ENCODE measurements at regions not wholly inside any gene's neighbourhood (a gene's known extent, or its start where the extent isn't known, plus 50 kb on each side); places are given as distances from the start of the nearest gene placed in this dataset.

DNA sequence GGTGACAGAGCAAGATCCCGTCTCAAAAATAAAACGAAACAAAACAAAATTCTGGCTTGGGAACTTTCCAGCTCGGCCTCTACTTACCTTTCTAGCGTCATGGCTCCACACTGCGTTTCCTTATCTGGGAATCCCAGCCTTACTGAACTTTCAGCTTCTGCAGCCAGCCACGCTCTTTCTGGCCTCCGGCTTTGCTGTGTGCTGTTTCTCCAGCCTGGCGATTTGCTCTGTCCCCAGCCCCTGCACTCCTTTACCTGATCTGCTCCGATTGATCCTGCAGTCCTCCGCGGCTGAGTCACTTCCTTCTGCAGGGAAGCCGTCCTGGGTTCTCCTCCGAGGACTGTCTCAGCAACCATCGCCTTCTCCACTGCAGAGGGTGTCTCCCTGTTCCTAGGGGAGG, 71.0 kb upstream of the FAM171A1 start:
- H3K4me3 ChIP-seq (ENCODE audit: low read depth, low read length), result no peak overlapping the region

DNA sequence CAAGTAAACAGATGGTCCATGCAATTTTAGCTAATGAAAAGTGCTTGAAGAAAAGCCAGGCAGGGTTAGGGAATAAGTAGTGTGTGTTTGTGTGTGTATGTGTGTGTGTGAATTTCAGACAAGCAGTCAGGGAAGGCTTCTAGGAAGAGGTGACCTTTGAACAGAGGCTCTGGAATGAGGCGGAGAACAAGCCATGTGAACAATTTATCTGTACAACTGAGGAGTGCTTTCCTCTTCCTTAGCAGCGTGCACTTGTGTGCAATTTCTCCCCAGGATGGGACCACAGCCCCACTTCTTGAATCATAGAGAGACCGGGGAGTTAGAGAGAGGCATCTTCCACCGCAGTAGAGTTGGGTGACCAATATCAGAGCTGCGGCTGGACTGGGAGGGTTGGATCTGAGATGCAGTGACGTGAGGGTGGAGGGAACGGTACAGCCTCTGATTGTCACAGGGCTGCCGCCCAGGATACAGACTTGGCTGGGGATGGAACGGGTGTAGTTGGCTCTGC, 69.2 kb upstream of the FAM171A1 start:
- H3K4me3 ChIP-seq (ENCODE audit: low read depth, low read length), result no peak overlapping the region
- TF ChIP-seq, protein P1, sequence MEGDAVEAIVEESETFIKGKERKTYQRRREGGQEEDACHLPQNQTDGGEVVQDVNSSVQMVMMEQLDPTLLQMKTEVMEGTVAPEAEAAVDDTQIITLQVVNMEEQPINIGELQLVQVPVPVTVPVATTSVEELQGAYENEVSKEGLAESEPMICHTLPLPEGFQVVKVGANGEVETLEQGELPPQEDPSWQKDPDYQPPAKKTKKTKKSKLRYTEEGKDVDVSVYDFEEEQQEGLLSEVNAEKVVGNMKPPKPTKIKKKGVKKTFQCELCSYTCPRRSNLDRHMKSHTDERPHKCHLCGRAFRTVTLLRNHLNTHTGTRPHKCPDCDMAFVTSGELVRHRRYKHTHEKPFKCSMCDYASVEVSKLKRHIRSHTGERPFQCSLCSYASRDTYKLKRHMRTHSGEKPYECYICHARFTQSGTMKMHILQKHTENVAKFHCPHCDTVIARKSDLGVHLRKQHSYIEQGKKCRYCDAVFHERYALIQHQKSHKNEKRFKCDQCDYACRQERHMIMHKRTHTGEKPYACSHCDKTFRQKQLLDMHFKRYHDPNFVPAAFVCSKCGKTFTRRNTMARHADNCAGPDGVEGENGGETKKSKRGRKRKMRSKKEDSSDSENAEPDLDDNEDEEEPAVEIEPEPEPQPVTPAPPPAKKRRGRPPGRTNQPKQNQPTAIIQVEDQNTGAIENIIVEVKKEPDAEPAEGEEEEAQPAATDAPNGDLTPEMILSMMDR (IDR thresholded peaks at IDR 0.05; ENCODE audit: borderline replicate concordance, insufficient read depth, low read depth, low read length), result no peak

More for the DNA sequence above, 71.0 kb upstream of the FAM171A1 start:
- TF ChIP-seq, protein P1 (IDR thresholded peaks at IDR 0.05; ENCODE audit: borderline replicate concordance, insufficient read depth, low read depth, low read length), result no peak

DNA sequence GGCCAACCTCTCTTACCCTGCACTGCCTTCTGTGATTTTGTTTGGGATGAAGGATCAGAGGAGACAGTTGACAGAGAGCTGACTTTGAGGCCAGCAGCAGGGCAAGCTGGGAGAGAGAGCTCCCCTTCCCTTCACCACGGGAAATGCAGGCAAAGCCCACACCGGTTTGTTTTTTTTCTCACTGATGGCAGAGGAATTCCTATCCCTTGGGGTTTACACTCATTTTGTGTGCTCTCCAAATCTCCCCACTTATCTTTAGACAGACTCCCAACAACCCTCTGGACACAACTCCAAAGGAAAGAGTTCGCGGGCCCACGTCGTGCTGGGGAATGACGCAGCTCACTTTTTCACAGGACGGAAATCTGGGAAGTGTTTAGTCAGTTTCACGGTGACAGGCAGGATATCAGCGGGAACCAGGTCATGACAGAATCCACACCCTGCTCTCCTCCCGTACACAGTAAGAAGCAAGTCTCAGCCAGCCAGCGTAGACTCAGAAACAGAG, 68.3 kb upstream of the FAM171A1 start:
- no peak overlapping the region for H3K4me3 ChIP-seq (ENCODE audit: low read depth, low read length)
- TF ChIP-seq, protein P1 (IDR thresholded peaks at IDR 0.05; ENCODE audit: borderline replicate concordance, insufficient read depth, low read depth, low read length), result no peak

DNA sequence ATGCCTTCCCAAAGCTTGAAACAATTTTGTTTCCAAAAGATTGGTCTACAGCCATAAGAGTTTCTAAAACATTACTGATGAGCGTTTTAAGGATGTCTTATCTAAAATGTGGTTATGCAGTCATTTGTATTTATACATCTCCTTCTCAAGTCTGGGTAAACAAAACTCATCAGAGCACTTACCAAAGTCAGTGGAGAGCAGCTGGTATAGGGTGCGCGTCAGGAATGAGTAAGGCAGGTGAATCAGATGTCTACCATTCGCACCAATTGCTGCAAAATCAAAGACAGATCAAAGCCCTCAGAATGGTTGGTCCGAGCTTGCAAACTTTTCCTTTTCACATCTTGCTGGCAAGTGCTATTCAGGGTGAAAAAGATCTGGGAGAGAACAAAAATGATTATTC, 65.6 kb upstream of the FAM171A1 start:
- TF ChIP-seq, protein P1 (IDR thresholded peaks at IDR 0.05; ENCODE audit: borderline replicate concordance, insufficient read depth, low read depth, low read length), result no peak
- no peak overlapping the region for H3K4me3 ChIP-seq (ENCODE audit: low read depth, low read length)

DNA sequence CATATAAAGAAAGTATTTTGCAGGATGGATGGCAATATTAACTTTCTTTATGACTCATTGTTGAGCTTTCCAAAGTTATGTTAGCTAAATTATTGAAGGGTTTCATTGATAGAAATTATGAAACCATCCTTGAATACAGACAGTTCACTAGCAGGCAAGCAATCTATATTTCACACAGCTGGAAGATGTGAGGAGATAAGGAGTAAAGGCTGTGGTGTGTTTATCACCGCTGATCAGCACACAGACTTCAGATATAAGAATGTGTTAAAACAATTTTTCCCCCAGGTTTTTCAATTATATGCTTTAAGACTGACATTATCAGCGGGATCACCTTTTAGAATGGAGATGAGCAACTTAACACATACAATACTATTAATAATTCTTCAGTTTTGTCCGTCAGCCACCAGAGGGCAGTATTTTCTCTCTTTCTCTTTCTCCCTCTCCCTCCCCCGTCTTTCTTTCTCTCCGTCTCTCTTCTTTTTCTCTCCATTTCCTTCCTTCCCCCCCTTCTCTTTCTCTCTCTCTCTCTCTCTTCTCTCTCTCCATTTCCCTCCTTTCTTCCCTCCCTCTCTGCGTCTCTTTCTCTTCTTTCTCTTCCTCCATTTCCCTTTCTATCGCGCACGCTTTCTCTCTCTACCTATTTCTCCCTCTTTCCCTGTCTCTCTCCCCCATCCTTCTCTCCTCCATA, 62.9 kb upstream of the FAM171A1 start:
- H3K4me3 ChIP-seq (ENCODE audit: low read depth, low read length), result no peak overlapping the region

DNA sequence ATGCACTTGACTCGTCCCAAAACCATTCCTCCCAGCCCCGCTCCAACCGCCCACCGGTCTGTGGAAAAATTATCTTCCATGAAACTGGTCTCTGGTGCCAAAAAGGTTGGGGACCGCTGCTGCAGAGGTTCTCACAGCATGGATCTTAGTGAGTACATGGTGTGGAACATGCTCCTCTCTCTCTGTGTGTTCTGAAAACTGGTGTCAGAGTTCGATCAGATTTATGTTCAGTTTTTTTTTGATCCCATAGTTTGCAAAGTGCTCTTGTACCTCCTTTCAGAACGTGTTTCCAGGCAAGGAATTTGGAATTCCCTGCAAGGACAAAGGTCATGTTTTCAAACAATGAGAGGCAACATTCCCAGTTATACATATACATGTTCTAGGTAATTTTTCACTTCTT, 61.2 kb upstream of the FAM171A1 start:
- no peak overlapping the region for H3K4me3 ChIP-seq (ENCODE audit: low read depth, low read length)
- TF ChIP-seq, protein P1 (IDR thresholded peaks at IDR 0.05; ENCODE audit: borderline replicate concordance, insufficient read depth, low read depth, low read length), result no peak

More for the DNA sequence above, 62.9 kb upstream of the FAM171A1 start:
- TF ChIP-seq, protein P1 (IDR thresholded peaks at IDR 0.05; ENCODE audit: borderline replicate concordance, insufficient read depth, low read depth, low read length), result peak; percentile 42; the same call in 1 of the 2 replicates
